LNCaP clone FGC (cell line): ENCODE measurements at regions not wholly inside any gene's neighbourhood (a gene's known extent, or its start where the extent isn't known, plus 50 kb on each side); places are given as distances from the start of the nearest gene placed in this dataset.

Experiments used
- DNase-seq: peaks from one replicate; pipeline ENCODE4 v3.0.0-alpha.2; 2011; ENCODE audit warnings: low read depth
- H3K4me3 ChIP-seq: 2 replicates; pipeline ENCODE4 v1.5.1; 2011; ENCODE audit warnings: mild to moderate bottlenecking, low read depth, low read length, control low read depth
- CTCF ChIP-seq: IDR thresholded peaks from 2 replicates; pipeline ENCODE4 v1.5.1; 2012; ENCODE audit warnings: mild to moderate bottlenecking; ENCODE audit not compliant: control insufficient read depth, insufficient read depth; ENCODE audit errors: extremely low read depth

- TF ChIP-seq CTCF = no peak
- no peak overlapping the region for H3K4me3 ChIP-seq
- DNase-seq = no peak
Measured at GRCh38 chr1:171433451-171433850, 51.9 kb upstream of the PRRC2C start.

GRCh38 chr1:171434717-171435346 lies 50.5 kb upstream of the PRRC2C start:
- TF ChIP-seq CTCF = no peak
- DNase-seq = no peak
- no peak overlapping the region for H3K4me3 ChIP-seq
